Panc1 (cell line): ENCODE measurements at regions not wholly inside any gene's neighbourhood (a gene's known extent, or its start where the extent isn't known, plus 50 kb on each side); places are given as distances from the start of the nearest gene placed in this dataset.

Source experiments
- POLR2AphosphoS5 ChIP-seq: IDR thresholded peaks from 2 replicates; pipeline ENCODE4 v1.6.1; 2012; ENCODE audit warnings: mild to moderate bottlenecking, low read depth, low read length, moderate library complexity
- SIN3A ChIP-seq: IDR thresholded peaks from 2 replicates; pipeline ENCODE4 v1.6.1; 2012; ENCODE audit warnings: low read depth, mild to moderate bottlenecking, low read length, moderate library complexity, borderline replicate concordance; ENCODE audit not compliant: insufficient read depth
- TF ChIP-seq, protein P1 (sequence below): fragments of 450-650 bp; IDR thresholded peaks from 2 replicates; pipeline ENCODE4 v1.5.1; 2017; ENCODE audit warnings: mild to moderate bottlenecking
- TF ChIP-seq, protein P2 (sequence below), 2 experiments: IDR thresholded peaks; 2 replicates each; pipeline ENCODE4 v1.6.1; 2011 to 2012; ENCODE audit warnings: low read depth in 2 of 2, control low read depth in 1 of 2, low read length in 1 of 2, mild to moderate bottlenecking in 1 of 2, moderate library complexity in 1 of 2; ENCODE audit not compliant: insufficient read depth in 1 of 2

DNA sequence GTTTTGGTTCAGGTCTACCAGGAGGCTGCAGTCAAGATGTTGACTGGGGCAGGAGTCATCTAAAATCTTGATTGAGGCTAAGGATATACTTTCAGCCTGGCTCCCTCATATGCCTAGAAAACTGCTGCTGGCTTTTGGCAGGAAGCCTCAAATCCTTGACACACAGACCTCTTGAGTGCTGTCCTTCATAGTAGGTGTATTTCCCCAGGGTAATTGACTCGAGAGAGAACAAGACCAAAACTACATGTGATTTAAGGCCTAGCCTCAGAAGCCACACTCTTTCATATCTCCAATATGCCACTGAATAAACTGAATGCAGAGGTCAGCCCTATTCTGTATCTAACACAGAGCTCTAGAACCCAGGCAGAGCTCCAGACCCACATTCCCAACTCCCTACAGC lies 402.3 kb upstream of the ADAMTS16 start:
- TF ChIP-seq POLR2AphosphoS5, result no peak
- TF ChIP-seq, protein P1, sequence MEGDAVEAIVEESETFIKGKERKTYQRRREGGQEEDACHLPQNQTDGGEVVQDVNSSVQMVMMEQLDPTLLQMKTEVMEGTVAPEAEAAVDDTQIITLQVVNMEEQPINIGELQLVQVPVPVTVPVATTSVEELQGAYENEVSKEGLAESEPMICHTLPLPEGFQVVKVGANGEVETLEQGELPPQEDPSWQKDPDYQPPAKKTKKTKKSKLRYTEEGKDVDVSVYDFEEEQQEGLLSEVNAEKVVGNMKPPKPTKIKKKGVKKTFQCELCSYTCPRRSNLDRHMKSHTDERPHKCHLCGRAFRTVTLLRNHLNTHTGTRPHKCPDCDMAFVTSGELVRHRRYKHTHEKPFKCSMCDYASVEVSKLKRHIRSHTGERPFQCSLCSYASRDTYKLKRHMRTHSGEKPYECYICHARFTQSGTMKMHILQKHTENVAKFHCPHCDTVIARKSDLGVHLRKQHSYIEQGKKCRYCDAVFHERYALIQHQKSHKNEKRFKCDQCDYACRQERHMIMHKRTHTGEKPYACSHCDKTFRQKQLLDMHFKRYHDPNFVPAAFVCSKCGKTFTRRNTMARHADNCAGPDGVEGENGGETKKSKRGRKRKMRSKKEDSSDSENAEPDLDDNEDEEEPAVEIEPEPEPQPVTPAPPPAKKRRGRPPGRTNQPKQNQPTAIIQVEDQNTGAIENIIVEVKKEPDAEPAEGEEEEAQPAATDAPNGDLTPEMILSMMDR, result no peak
- TF ChIP-seq, protein P2, sequence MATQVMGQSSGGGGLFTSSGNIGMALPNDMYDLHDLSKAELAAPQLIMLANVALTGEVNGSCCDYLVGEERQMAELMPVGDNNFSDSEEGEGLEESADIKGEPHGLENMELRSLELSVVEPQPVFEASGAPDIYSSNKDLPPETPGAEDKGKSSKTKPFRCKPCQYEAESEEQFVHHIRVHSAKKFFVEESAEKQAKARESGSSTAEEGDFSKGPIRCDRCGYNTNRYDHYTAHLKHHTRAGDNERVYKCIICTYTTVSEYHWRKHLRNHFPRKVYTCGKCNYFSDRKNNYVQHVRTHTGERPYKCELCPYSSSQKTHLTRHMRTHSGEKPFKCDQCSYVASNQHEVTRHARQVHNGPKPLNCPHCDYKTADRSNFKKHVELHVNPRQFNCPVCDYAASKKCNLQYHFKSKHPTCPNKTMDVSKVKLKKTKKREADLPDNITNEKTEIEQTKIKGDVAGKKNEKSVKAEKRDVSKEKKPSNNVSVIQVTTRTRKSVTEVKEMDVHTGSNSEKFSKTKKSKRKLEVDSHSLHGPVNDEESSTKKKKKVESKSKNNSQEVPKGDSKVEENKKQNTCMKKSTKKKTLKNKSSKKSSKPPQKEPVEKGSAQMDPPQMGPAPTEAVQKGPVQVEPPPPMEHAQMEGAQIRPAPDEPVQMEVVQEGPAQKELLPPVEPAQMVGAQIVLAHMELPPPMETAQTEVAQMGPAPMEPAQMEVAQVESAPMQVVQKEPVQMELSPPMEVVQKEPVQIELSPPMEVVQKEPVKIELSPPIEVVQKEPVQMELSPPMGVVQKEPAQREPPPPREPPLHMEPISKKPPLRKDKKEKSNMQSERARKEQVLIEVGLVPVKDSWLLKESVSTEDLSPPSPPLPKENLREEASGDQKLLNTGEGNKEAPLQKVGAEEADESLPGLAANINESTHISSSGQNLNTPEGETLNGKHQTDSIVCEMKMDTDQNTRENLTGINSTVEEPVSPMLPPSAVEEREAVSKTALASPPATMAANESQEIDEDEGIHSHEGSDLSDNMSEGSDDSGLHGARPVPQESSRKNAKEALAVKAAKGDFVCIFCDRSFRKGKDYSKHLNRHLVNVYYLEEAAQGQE (IDR thresholded peaks at IDR 0.05; ENCODE audit: insufficient read depth in 1 of 2, low read depth in 2 of 2, low read length in 1 of 2), result no peak
- no peak for TF ChIP-seq SIN3A
